RWPE2 (cell line): ENCODE measurements at regions not wholly inside any gene's neighbourhood (a gene's known extent, or its start where the extent isn't known, plus 50 kb on each side); places are given as distances from the start of the nearest gene placed in this dataset.

ENCODE experiments used
- ATAC-seq: fragments of 200-7000 bp; cut with Tn5 transposase; 3 replicates; pipeline ENCODE4 v1.9.1; 2021; ENCODE audit warnings: low read depth
- DNase-seq: peaks from one replicate; pipeline ENCODE4 v3.0.0-alpha.2; 2020; ENCODE audit warnings: low spot score
- H3K27ac ChIP-seq: fragments of 450-650 bp; 2 replicates; pipeline ENCODE4 v1.5.1; 2017; ENCODE audit warnings: mild to moderate bottlenecking; ENCODE audit not compliant: poor library complexity, severe bottlenecking
- H3K27me3 ChIP-seq: fragments of 250-450 bp; sonication (Bioruptor Pico); 2 replicates; pipeline ENCODE4 v1.5.1; 2021; ENCODE audit warnings: mild to moderate bottlenecking, moderate library complexity; ENCODE audit not compliant: insufficient read depth, poor library complexity, severe bottlenecking
- H3K36me3 ChIP-seq: fragments of 250-450 bp; sonication (Bioruptor Pico); 2 replicates; pipeline ENCODE4 v1.5.1; 2020; ENCODE audit warnings: low read depth, mild to moderate bottlenecking, moderate library complexity
- H3K4me1 ChIP-seq: fragments of 250-450 bp; sonication (Bioruptor Pico); 2 replicates; pipeline ENCODE4 v1.5.1; 2021; ENCODE audit warnings: mild to moderate bottlenecking, moderate library complexity; ENCODE audit not compliant: insufficient read depth, poor library complexity, severe bottlenecking
- H3K4me3 ChIP-seq: fragments of 250-450 bp; sonication (Bioruptor Pico); 2 replicates; pipeline ENCODE4 v1.5.1; 2021; ENCODE audit warnings: mild to moderate bottlenecking, moderate library complexity; ENCODE audit not compliant: severe bottlenecking
- H3K9me3 ChIP-seq: fragments of 250-450 bp; sonication (Bioruptor Pico); 2 replicates; pipeline ENCODE4 v1.5.1; 2021; ENCODE audit warnings: mild to moderate bottlenecking, moderate library complexity; ENCODE audit not compliant: severe bottlenecking
- TF ChIP-seq, protein P1 (sequence below): fragments of 450-650 bp; IDR thresholded peaks from one replicate; pipeline ENCODE4 v1.5.1; 2017; ENCODE audit warnings: mild to moderate bottlenecking, moderate library complexity; ENCODE audit not compliant: poor library complexity, severe bottlenecking

DNA sequence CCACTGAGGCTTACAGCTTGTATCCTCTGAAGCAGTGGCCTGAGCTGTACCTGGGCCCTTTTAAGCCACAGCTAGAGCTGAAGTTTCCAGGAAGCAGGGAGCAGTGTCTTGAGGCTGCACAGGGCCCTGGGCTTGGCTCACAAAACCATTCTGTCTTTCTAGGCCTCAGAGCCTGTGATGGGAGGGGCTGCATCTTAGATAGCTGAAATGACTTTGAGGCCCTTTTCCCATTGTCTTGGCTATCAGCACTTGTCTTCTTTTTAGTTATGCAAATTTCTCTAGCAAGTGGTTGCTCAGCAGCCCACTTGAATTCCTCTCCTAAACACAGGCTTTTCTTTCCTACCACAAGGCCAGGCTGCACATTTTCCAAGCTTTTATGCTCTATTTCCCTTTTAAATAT lies 864.2 kb downstream of the REEP3 start:
- no peaks in the 10 kb centered on the region for H3K27me3 ChIP-seq
- no peaks in the 10 kb centered on the region for H3K4me1 ChIP-seq
- TF ChIP-seq, protein P1, sequence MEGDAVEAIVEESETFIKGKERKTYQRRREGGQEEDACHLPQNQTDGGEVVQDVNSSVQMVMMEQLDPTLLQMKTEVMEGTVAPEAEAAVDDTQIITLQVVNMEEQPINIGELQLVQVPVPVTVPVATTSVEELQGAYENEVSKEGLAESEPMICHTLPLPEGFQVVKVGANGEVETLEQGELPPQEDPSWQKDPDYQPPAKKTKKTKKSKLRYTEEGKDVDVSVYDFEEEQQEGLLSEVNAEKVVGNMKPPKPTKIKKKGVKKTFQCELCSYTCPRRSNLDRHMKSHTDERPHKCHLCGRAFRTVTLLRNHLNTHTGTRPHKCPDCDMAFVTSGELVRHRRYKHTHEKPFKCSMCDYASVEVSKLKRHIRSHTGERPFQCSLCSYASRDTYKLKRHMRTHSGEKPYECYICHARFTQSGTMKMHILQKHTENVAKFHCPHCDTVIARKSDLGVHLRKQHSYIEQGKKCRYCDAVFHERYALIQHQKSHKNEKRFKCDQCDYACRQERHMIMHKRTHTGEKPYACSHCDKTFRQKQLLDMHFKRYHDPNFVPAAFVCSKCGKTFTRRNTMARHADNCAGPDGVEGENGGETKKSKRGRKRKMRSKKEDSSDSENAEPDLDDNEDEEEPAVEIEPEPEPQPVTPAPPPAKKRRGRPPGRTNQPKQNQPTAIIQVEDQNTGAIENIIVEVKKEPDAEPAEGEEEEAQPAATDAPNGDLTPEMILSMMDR, result no peak
- ATAC-seq (no peak), DNase-seq (no peak)
- no peaks in the 10 kb centered on the region for H3K9me3 ChIP-seq
- no peak overlapping the region for H3K4me3 ChIP-seq
- H3K27ac ChIP-seq, result no peak overlapping the region
- no peaks in the 10 kb centered on the region for H3K36me3 ChIP-seq

DNA sequence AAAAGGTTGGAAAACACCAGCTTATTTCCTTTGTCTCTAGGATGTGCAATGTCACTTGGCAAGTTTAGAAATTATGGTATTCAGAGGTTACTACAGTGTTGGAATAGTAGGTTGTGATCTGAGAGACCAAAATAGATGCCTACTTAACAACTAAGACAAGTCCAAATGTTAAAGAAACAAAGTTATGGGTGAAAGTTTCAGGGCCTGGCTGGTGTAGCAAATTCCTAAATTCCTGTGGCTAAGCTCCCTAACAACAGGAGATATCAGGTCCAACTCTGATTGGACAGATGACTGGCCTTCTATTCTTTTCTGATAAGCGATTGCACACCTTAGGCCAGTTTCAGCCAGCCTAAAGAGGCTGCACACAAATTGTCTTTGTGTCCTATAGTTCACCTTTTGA lies 873.5 kb downstream of the REEP3 start:
- Histone ChIP-seq H3K27ac (no peak overlapping the region), H3K9me3 (no peaks in the 10 kb centered on the region), H3K4me3 (no peak overlapping the region), H3K4me1 (no peaks in the 10 kb centered on the region), H3K36me3 (no peaks in the 10 kb centered on the region), H3K27me3 (no peaks in the 10 kb centered on the region)
- no peak for DNase-seq
- TF ChIP-seq, protein P1, result no peak
- no peak for ATAC-seq

DNA sequence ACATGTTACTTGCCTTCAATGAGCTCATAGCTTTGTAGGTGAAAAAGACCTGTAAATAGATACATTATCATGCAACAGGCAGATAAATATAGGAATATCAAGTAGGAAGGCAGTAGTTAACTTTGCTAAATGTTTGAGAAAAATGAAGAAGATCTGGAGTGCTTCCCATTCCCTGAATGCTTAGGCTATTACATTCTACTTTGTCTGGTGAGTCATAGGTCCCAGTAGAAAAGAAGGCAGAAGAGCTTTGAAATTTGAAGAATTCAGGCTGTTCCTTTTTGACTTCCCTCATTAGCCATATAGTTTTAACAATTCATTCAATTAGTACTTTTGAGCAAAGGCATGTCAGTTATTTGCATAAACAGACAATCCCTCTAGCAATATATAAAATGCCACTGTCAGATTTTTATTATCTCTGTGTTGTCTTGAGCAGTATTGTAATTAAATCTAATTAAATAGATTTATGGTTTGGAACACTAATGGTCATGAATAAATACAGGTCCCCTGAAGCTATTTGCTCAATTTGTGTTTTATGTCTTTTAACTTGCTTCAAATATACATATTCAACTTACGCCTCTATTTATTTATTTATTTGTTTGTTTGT lies 875.0 kb downstream of the REEP3 start:
- Histone ChIP-seq H3K27me3 (no peaks in the 10 kb centered on the region), H3K9me3 (no peaks in the 10 kb centered on the region), H3K4me1 (no peaks in the 10 kb centered on the region), H3K36me3 (no peaks in the 10 kb centered on the region), H3K4me3 (no peak overlapping the region), H3K27ac (no peak overlapping the region)
- TF ChIP-seq, protein P1, result no peak
- ATAC-seq, result no peak
- DNase-seq, result no peak

DNA sequence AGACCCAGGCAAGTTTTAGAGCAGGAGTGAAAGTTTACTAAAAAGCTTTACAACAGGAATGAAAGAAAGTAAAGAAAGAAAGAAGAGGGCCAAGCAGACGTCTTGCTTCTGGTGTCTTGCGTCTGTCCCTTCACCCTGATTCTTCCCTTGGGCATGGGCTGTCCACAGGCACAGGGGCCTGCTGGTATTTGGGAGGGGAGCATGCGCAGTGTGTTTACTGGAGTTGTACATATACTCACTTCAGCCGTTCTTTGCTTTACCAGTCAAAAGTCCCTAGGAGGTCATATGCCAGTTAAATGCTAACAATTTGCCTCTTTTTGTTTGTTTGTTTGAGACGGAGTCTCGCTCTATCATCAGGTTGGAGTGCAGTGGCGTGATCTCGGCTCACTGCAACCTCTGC lies 875.9 kb downstream of the REEP3 start:
- DNase-seq (no peak), ATAC-seq (no peak)
- Histone ChIP-seq H3K4me3 (no peak overlapping the region), H3K27me3 (no peaks in the 10 kb centered on the region), H3K36me3 (no peaks in the 10 kb centered on the region), H3K4me1 (no peaks in the 10 kb centered on the region), H3K9me3 (no peaks in the 10 kb centered on the region), H3K27ac (no peak overlapping the region)
- TF ChIP-seq, protein P1, result no peak

DNA sequence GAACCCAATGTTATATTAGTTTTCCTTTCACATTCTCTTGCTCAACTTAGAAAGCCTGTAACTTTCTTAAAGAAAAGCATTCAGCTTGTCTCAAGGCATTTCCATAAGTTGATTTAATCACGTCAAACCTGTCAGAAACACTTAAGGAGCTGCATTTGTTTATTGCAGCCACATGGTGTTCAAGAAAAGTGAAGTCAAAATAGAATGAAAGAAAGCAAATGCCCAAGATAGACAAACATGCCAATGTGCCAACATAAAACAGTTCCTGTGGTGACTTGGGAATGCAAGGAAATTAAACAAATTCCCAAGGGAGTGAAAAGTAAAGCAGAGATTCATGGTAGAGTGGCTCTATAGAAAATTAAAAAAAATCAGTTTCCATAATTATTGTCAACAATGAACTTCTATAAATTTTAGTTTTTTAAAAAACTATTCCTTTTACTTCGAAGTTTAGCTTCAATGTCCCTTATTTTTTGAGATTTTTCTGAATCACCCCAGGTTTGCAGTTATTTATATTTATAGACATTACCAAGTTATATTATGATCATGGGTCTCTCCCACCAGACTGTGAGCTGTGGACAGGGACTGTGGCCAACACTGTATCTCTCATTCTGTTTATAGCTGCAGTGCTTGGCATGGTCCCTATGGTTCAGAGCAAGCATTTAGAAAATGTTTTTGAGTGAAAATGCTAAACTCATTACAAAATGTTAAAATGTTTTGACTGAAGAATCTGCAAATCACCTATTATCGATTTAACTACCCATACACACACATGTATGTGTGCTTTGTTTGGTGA lies 887.4 kb downstream of the REEP3 start:
- ATAC-seq, result no peak
- TF ChIP-seq, protein P1, result no peak

More for the DNA sequence above, 887.4 kb downstream of the REEP3 start:
- no peak overlapping the region for H3K27ac ChIP-seq
- no peaks in the 10 kb centered on the region for H3K36me3 ChIP-seq
- peaks cover 3% of the 10 kb centered on the region for H3K27me3 ChIP-seq
- H3K4me3 ChIP-seq, result no peak overlapping the region
- no peak for DNase-seq
- H3K4me1 ChIP-seq, result no peaks in the 10 kb centered on the region
- H3K9me3 ChIP-seq, result no peaks in the 10 kb centered on the region
